Stimulated activated memory B cell treated with anti-CD40 and anti-IgM and Interleukin-4, amounts not matched to agents 10 μg/mL and 1 μg/mL and 100 μg/mL, for 72 hours (primary cell): ENCODE measurements at regions not wholly inside any gene's neighbourhood (a gene's known extent, or its start where the extent isn't known, plus 50 kb on each side); places are given as distances from the start of the nearest gene placed in this dataset.

Experiments used
- ATAC-seq: fragments of 150-1000 bp; cut with Tn5 transposase; 2 replicates; pipeline ENCODE4 v1.10.0; 2021
- H3K27ac Mint-ChIP-seq: one replicate; pipeline ENCODE4 v1.8.0; 2022; ENCODE audit warnings: mild to moderate bottlenecking, mixed read lengths
- H3K27me3 Mint-ChIP-seq: one replicate; pipeline ENCODE4 v1.8.0; 2022; ENCODE audit warnings: mixed read lengths
- H3K36me3 Mint-ChIP-seq: one replicate; pipeline ENCODE4 v1.8.0; 2022; ENCODE audit warnings: mixed read lengths
- H3K4me1 Mint-ChIP-seq: one replicate; pipeline ENCODE4 v1.8.0; 2022; ENCODE audit warnings: mixed read lengths
- H3K4me3 Mint-ChIP-seq: one replicate; pipeline ENCODE4 v1.8.0; 2022; ENCODE audit warnings: mild to moderate bottlenecking, moderate library complexity, mixed read lengths
- H3K9me3 Mint-ChIP-seq: one replicate; pipeline ENCODE4 v1.8.0; 2022; ENCODE audit warnings: mixed read lengths

DNA sequence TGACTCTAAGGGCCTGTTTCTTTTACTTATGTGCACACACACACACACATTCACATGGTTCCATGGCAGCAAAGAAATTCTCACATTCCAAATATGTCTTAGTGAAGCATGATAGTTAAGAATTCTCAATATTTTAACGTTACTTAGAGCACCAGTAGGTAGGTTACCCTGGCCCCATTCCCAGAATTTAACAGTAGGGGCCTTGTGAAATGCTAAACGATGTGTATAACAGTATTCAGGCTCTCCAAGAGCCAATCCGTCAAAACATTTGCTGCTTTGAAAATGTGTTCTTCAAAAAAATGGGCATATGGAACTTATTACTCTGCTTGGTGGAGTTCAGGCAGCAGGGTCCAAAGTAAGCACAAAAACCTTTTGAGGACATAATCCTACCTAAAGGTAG lies 93.7 kb upstream of the DAB2 start:
- no peak for ATAC-seq
- H3K36me3 Mint-ChIP-seq = no peaks in the 10 kb centered on the region
- H3K4me1 Mint-ChIP-seq = peaks cover 5% of the 10 kb centered on the region
- H3K27ac Mint-ChIP-seq = no peak overlapping the region
- no peak overlapping the region for H3K4me3 Mint-ChIP-seq
- peaks cover 9% of the 10 kb centered on the region for H3K27me3 Mint-ChIP-seq
- H3K9me3 Mint-ChIP-seq = peaks cover 6% of the 10 kb centered on the region

DNA sequence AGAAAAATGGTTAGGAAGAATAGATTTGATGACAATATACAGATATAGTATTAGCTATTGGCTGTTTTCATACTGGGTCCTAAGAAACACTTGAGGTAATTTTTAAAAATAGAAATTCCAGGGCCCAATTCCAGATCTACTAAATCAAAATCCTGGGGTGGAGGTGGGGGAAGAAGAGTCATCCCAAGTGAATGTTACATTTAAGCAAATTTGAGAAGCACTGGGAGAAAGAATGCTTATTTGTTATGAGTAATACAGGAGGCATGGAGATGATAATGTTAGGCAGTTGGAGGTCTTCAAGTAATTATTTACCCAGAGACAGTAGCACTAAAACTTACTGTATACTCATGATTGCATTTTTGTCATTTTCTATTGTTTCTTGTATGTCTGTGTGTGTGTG lies 93.0 kb upstream of the DAB2 start:
- H3K9me3 Mint-ChIP-seq = peaks cover 6% of the 10 kb centered on the region
- no peaks in the 10 kb centered on the region for H3K36me3 Mint-ChIP-seq
- H3K27ac Mint-ChIP-seq = no peak overlapping the region
- H3K4me1 Mint-ChIP-seq = peaks cover 5% of the 10 kb centered on the region
- no peak overlapping the region for H3K4me3 Mint-ChIP-seq
- H3K27me3 Mint-ChIP-seq = peaks cover 9% of the 10 kb centered on the region
- ATAC-seq = no peak

DNA sequence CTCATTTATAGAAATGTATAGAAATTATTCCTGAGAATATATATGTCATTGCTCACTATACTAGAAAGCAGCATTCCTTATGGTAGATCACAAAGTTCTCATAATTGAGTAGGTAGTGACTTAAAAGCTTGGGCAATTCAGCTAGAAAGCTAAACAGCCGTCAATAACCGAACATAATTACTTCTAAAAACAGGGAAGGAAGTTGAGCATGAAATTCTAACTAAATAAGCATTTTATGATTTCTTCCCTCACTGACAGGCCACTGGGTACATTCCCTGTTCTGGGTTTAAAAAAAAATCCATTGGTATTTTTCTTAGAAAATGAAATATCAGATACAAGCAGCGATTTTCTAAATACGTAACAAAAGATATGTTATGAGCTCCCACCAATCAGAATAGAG lies 91.1 kb upstream of the DAB2 start:
- Mint-ChIP-seq H3K27me3 (no peaks in the 10 kb centered on the region), H3K4me1 (no peaks in the 10 kb centered on the region), H3K4me3 (no peak overlapping the region), H3K27ac (no peak overlapping the region), H3K36me3 (no peaks in the 10 kb centered on the region), H3K9me3 (no peaks in the 10 kb centered on the region)
- ATAC-seq = no peak

DNA sequence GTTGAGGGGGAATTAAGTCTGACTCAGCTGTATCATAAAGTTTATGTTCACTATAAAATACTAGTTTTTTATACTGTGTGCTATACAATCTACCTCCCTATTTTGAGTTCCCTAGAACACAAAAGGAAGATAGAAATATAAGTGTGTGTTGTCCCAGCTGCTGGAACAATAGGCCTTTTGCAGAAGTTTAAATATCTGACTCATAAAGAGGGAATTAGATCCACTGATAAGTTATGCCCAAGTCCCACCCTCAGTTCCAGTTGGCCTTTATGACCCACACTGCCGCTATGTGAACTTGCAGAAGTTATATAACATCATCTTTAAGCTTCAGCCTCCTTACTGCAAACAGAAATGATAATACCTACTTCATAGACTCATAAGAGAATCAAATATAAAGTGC lies 88.5 kb upstream of the DAB2 start:
- Mint-ChIP-seq H3K27ac (no peak overlapping the region), H3K4me3 (no peak overlapping the region), H3K36me3 (no peaks in the 10 kb centered on the region), H3K4me1 (no peaks in the 10 kb centered on the region), H3K27me3 (no peaks in the 10 kb centered on the region), H3K9me3 (no peaks in the 10 kb centered on the region)
- no peak for ATAC-seq

DNA sequence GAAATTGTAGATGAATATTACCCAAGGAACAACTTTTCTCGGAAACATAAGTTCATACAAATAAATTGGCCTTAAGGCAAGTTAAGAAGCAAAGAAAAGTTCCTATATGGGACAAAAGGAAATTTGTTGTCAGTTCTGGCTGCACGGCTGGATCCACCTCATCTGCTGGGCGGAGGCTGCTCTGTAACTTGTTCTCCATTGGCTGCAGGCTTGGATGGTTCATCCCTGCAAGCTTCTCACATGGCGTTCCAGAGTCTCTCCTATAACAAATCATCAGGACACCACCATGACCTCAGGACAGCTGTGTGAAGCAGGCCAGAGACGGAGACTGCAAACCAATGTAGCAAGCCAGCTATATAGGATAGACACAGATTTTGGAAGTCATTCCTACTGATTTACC lies 81.4 kb upstream of the DAB2 start:
- H3K4me1 Mint-ChIP-seq = no peaks in the 10 kb centered on the region
- no peak for ATAC-seq
- no peak overlapping the region for H3K4me3 Mint-ChIP-seq
- H3K27me3 Mint-ChIP-seq = peaks cover 8% of the 10 kb centered on the region
- H3K36me3 Mint-ChIP-seq = no peaks in the 10 kb centered on the region
- H3K9me3 Mint-ChIP-seq = no peaks in the 10 kb centered on the region
- no peak overlapping the region for H3K27ac Mint-ChIP-seq

DNA sequence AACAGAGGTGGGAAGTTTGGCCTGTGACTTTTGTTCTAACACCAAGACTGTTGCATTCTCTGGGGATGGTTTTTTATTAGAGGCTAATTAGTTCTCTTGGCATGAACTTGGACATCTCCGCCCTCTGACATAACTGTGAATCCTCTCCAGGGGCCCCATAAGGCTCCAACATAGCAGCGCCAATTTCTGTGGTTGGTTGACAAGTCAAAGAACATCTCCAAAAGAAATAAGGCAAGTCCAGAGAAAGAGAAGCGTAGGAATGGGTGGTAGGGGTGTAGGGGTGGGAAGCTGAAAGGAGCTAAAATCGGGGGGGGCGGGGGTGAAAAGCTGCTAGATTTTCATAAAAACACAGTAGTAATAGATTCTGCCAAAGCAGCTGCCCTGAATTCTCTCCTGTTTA lies 81.0 kb upstream of the DAB2 start:
- ATAC-seq = no peak
- H3K27me3 Mint-ChIP-seq = peaks cover 8% of the 10 kb centered on the region
- no peak overlapping the region for H3K27ac Mint-ChIP-seq
- H3K4me1 Mint-ChIP-seq = no peaks in the 10 kb centered on the region
- no peaks in the 10 kb centered on the region for H3K9me3 Mint-ChIP-seq
- no peak overlapping the region for H3K4me3 Mint-ChIP-seq
- H3K36me3 Mint-ChIP-seq = no peaks in the 10 kb centered on the region

DNA sequence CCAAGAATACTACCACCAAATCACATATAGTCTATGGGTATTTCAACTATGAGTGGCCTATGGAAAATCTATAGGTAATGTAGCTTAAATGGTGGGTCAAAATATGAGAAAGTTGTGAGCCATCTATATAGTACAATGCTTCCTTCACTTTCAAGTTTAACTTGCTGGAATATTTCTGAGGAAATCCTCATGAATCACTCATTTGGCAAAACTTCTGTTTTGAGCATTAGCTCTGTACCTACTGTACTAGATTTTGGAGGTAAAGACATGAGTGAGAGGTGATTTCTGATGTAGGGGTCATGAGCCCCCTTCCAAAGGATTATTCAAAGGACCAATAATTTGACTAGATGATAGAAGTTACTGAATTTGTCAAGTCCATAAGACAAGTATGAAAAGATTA lies 80.6 kb upstream of the DAB2 start:
- no peak for ATAC-seq
- Mint-ChIP-seq H3K27ac (no peak overlapping the region), H3K36me3 (no peaks in the 10 kb centered on the region)

DNA sequence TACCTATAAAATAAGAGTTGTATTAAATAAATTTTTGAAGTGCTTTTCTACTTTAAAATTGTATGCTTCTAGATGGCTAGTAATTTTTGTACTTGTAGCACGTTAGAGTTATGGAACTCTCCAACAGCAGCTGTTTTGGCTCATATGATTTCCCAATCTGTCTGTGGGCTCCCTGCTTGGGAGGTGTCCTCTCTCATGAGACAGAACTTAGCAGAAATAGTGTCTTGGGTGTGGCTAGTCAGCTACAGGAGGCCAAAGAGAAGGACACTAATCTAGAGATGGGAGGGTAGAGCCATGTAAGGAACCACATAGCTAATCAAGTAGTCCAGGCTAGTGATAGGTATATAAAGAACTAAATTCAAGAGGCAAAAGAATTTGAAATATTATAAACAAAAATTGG lies 78.4 kb upstream of the DAB2 start:
- Mint-ChIP-seq H3K27me3 (peaks cover 8% of the 10 kb centered on the region), H3K4me3 (no peak overlapping the region), H3K9me3 (no peaks in the 10 kb centered on the region), H3K27ac (no peak overlapping the region), H3K36me3 (no peaks in the 10 kb centered on the region), H3K4me1 (no peaks in the 10 kb centered on the region)
- ATAC-seq = no peak

More for the DNA sequence above, 80.6 kb upstream of the DAB2 start:
- Mint-ChIP-seq H3K4me3 (no peak overlapping the region), H3K9me3 (no peaks in the 10 kb centered on the region), H3K4me1 (no peaks in the 10 kb centered on the region), H3K27me3 (peaks cover 8% of the 10 kb centered on the region)

DNA sequence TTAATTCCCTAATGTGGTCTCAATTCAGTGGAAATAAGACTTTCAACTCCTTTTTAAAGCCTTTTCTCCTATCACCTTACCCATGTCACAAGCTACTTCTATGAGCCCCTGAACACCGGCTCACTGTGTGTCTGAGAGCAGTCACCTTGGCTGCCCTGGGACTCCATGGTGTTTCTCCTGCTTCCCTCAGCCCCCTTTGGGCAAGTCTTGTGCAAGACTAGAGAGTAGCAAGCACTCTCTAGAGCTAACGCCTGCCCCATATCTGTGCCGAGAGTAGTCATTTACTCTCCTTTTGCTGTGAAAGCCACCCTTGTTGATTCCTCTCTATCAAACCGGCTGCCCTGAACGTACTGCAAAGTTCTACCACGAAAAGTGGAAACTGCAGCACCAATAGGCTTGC lies 77.9 kb upstream of the DAB2 start:
- peaks cover 8% of the 10 kb centered on the region for H3K27me3 Mint-ChIP-seq
- no peaks in the 10 kb centered on the region for H3K36me3 Mint-ChIP-seq
- no peak for ATAC-seq
- no peaks in the 10 kb centered on the region for H3K4me1 Mint-ChIP-seq
- no peak overlapping the region for H3K27ac Mint-ChIP-seq
- H3K9me3 Mint-ChIP-seq = no peaks in the 10 kb centered on the region
- H3K4me3 Mint-ChIP-seq = no peak overlapping the region

DNA sequence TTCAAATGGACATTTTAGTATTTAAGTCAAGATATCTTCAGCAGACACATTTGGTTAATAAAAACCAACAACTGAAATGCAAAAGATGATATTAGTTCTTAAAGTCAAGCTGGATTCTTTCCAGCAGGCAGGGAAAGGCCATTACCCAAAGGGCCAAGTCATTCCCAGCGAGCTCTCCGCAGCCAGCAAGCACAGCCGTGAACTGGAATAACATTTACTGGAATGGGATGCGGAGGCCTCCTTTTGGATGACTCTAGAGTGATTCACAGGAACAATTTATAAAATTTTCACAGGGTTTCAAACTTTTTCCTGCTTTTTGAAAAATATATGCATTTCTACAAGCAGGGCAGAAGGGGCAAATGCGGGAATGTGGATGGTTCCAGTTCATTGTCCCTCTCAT lies 76.6 kb upstream of the DAB2 start:
- Mint-ChIP-seq H3K4me3 (no peak overlapping the region), H3K36me3 (no peaks in the 10 kb centered on the region), H3K27me3 (peaks cover 1% of the 10 kb centered on the region), H3K4me1 (no peaks in the 10 kb centered on the region), H3K27ac (no peak overlapping the region), H3K9me3 (no peaks in the 10 kb centered on the region)
- no peak for ATAC-seq

DNA sequence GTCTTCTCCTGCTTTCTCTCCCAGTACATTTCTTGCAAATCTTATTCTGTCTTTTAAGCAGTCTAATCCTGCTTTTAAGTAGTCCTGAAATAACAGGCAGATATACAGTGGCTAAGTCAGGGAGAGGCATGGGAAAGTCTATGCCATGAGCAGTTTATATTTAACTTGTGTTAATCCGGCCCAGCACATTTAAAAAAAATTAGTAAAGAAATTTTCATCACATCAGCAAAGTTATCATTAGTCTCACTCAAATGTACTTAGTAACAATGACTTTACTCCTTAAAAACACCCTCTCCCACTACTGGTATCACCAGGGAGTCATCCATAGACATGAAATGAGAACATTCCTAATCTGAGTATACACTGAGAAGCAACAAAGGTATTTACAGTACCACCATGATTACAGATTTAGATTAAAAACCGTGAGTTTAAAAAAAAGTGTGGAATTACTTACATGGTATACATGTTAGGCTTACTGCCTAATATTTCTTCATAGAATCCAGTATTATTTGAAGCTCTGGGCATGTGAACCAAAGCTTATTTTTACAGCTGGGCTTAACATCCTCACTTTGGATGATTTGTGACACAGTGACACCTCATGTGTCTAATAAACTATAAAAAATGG lies 75.9 kb upstream of the DAB2 start:
- H3K4me1 Mint-ChIP-seq = no peaks in the 10 kb centered on the region
- no peak overlapping the region for H3K4me3 Mint-ChIP-seq
- H3K9me3 Mint-ChIP-seq = no peaks in the 10 kb centered on the region
- ATAC-seq = no peak
- no peak overlapping the region for H3K27ac Mint-ChIP-seq
- H3K27me3 Mint-ChIP-seq = no peaks in the 10 kb centered on the region
- H3K36me3 Mint-ChIP-seq = no peaks in the 10 kb centered on the region

DNA sequence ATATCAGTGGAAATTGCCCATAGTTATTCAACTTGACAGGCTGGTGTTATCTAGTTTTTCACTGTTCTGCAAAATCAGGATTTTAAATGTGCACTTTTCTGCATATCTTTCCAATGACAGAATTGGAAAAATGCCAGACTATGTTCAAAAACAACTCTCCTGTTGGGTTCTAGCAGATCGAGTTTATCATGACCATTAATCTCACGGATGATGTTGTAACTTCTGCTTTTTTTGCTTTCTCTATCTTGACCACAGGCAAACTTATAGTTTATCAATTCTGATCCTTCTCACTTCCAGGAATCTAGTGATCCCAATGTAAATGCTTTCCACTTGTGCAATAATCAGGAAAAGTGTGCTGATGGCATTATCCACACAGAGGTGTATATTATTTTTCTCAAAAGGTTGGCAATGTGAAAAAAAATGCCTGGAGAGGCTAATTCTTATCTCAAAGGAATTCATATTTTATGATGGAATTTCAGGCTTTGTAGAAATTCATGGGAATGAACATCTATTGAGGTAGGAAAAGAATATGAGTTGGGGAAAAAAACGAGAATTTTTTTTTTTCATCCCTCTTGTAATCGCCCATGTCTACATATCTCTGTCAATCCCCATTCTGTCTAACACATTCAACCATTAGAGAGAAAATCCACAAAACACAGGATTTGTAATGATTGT lies 73.6 kb upstream of the DAB2 start:
- Mint-ChIP-seq H3K36me3 (no peaks in the 10 kb centered on the region), H3K9me3 (no peaks in the 10 kb centered on the region), H3K4me3 (no peak overlapping the region), H3K4me1 (no peaks in the 10 kb centered on the region), H3K27ac (no peak overlapping the region), H3K27me3 (no peaks in the 10 kb centered on the region)
- no peak for ATAC-seq

DNA sequence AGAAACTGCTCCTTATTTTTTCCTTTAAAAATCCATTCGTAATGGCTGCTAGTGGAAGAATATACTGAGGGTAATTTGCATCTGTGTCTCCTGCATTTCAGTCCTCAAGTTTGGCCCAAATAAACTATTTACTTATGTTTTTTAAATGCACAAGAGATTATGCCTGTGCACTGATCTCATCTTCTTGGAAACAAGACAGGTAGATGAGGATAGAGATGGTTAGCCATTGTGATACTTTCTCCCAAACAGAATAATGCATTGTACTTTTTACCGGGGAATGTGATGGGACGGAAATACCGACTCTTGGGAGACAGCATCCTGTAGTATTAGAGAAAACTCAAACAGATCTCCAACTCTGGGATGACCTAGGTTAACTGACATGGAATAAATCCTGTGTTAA lies 72.5 kb upstream of the DAB2 start:
- Mint-ChIP-seq H3K4me3 (no peak overlapping the region), H3K27ac (no peak overlapping the region), H3K27me3 (no peaks in the 10 kb centered on the region), H3K9me3 (no peaks in the 10 kb centered on the region), H3K4me1 (no peaks in the 10 kb centered on the region), H3K36me3 (no peaks in the 10 kb centered on the region)
- no peak for ATAC-seq

DNA sequence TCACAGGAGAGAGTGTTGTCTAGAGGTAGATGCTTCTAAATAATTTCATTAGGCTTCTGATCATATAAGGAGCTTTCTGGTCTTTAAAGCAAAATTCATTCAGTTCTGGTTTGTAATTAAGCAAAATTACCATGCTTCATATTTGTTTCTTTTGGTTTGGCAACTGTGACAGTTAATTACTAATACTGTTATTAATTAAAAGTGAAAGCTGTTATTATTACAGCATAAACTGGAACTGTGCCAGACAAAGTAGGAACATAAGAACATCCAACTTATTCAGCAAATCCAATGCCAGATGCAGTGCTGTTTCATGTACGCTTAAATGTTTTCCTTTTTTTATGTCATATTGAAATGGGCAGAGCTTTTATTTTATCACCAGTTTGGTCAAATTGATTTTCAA lies 70.4 kb upstream of the DAB2 start:
- ATAC-seq = no peak
- H3K4me1 Mint-ChIP-seq = no peaks in the 10 kb centered on the region
- H3K4me3 Mint-ChIP-seq = no peak overlapping the region
- no peaks in the 10 kb centered on the region for H3K36me3 Mint-ChIP-seq
- H3K27me3 Mint-ChIP-seq = no peaks in the 10 kb centered on the region
- no peaks in the 10 kb centered on the region for H3K9me3 Mint-ChIP-seq
- H3K27ac Mint-ChIP-seq = no peak overlapping the region

DNA sequence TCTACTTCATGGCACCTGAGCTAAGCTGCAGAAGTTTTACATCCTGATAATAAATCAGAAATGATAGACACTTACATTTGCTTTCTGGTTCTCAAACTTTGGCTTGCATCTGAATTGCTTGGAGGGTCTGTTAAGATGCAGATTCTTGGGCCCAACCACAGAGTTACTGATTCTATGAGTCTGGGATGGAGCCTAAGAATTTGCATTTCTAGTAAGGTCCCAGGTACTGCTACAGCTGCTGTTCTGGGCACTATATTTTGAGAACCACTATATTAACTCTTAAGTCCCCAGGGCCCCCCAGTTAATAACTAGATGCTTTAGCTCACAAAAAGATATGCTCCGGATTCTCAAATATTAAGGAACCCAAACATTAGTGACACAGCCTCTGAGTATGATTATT lies 69.8 kb upstream of the DAB2 start:
- ATAC-seq = no peak
- Mint-ChIP-seq H3K27ac (no peak overlapping the region), H3K4me1 (no peaks in the 10 kb centered on the region), H3K27me3 (no peaks in the 10 kb centered on the region), H3K9me3 (no peaks in the 10 kb centered on the region), H3K4me3 (no peak overlapping the region), H3K36me3 (no peaks in the 10 kb centered on the region)

DNA sequence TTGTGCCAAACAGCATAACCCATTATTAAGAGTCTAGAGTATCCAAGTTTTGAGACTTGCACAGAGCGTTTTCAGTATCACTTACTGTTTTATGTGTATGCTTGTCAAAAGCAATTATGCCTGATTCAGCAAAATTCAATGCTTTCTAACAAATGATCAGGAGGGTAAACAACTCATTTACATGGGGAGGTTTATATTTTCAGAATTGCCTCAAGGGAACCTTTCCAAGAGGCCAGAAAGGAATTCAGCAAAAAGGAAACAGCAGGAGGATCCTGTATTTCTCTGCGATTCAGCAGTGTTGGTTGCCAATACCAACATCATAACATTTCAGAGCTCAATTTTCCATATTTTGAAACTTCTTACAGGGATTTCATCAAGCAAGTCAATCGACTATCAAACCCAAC lies 69.3 kb upstream of the DAB2 start:
- Mint-ChIP-seq H3K9me3 (no peaks in the 10 kb centered on the region), H3K4me1 (no peaks in the 10 kb centered on the region), H3K27me3 (no peaks in the 10 kb centered on the region), H3K27ac (no peak overlapping the region), H3K36me3 (no peaks in the 10 kb centered on the region), H3K4me3 (no peak overlapping the region)
- ATAC-seq = no peak
